ENCODE measurements at regions not wholly inside any gene's neighbourhood (a gene's known extent, or its start where the extent isn't known, plus 50 kb on each side); places are given as distances from the start of the nearest gene placed in this dataset.

DNA sequence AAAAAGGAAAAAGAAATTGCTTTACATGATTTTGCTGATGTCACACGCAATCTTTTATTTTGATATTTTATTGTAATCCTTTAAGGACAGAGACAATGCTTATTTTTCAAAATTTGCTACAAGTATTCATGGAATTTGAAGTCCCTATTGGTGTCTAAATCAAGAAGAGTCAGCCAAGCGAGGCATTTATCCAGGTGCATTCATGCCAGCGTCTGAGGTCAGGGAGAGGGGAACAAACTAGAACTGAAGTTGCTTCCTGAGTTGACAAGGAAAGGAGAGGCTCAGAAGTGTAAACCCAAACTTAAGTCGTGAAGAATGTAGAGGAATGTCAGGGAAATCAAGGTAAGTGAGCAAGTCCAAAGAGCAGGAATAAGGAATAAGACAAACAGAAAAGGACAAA is 83.0 kb upstream of the GNAQ start:
- TF ChIP-seq EZH2phosphoT487 (IDR thresholded peaks at IDR 0.05; ENCODE audit: insufficient read depth, low read depth) (no peak), EZH2 (IDR thresholded peaks at IDR 0.05; ENCODE audit: insufficient read depth, poor library complexity, severe bottlenecking) (no peak)

Data from GM23248 (cell line).